ENCODE measurements at regions not wholly inside any gene's neighbourhood (a gene's known extent, or its start where the extent isn't known, plus 50 kb on each side); places are given as distances from the start of the nearest gene placed in this dataset.

DNA sequence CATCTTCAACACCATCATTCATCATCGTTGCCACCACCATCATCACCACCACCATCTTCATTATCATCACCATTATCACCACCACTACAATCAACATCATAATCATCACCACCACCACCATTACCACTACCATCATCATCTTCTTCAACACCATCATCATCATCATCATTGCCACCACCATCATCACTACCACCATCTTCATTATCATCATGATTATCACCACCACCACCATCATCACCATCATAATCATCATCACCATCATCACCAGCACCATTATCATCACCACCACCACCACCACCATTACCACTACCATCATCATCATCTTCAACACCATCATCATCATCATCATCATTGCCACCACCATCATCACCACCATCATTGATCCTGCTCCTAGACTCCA is 112.7 kb downstream of the OAT start:
- no peak overlapping the region for H3K27ac ChIP-seq (ENCODE audit: control insufficient read depth, insufficient read depth)
- RAD21 ChIA-PET (ENCODE audit: unreplicated experiment) = no interaction called here
- H3K4me2 ChIP-seq (ENCODE audit: control insufficient read depth, insufficient read depth) = no peak overlapping the region
- no peak for FAIRE-seq
- no peaks in the 10 kb centered on the region for H3K79me2 ChIP-seq (ENCODE audit: control insufficient read depth, insufficient read depth, low read length)
- WGBS (ENCODE audit: insufficient coverage, insufficient replicate concordance, low lambda C conversion rate, missing lambda C conversion rate) = 31% methylated on average over 1 of the region's 1 CpG
- no peaks in the 10 kb centered on the region for H3K27me3 ChIP-seq (replicated peaks in 1 of 2; ENCODE audit: control insufficient read depth in 2 of 2, insufficient read depth in 2 of 2, low read length in 1 of 2)
- no TSS peak for BruUV-seq (replicated peaks)
- ATAC-seq = no peak
- H3K9ac ChIP-seq (ENCODE audit: control insufficient read depth, insufficient read depth, low read length) = no peak overlapping the region
- no peak overlapping the region for H3K4me3 ChIP-seq
- H4K20me1 ChIP-seq (ENCODE audit: control insufficient read depth, insufficient read depth) = no peaks in the 10 kb centered on the region
- SMC1A ChIA-PET (ENCODE audit: uncharacterized antibody, unreplicated experiment) = no interaction called here
- intact Hi-C loops (cut with micrococcal nuclease; ENCODE audit: unreplicated experiment) (no loop called here), in situ Hi-C loops (cut with MboI) (no loop called here)
- POLR2A ChIA-PET = no interaction called here
- CTCF ChIA-PET = interaction anchor here (0.7 kb wide), 1 partner anchor 59 kb away, joined by 3 read pairs; no protein-coding TSS in a partner anchor
- no peaks in the 10 kb centered on the region for H3K4me1 ChIP-seq (ENCODE audit: control insufficient read depth, insufficient read depth, low read length)
- H3K9me3 ChIP-seq (replicated peaks; ENCODE audit: control insufficient read depth, insufficient read depth, low read length) = no peaks in the 10 kb centered on the region; the same call in 2 of the 3 replicates
- no peaks in the 10 kb centered on the region for H3K36me3 ChIP-seq (ENCODE audit: control insufficient read depth in 2 of 2, insufficient read depth in 2 of 2, low read length in 1 of 2)
- DNase-seq (ENCODE audit: low read depth, low spot score) = no peak
- no peak overlapping the region for H2AFZ ChIP-seq (ENCODE audit: control insufficient read depth, low read depth, low read length)
- TF ChIP-seq MTA3 (IDR thresholded peaks at IDR 0.05; ENCODE audit: borderline replicate concordance, low read length) (no peak), IRF4 (IDR thresholded peaks at IDR 0.05; ENCODE audit: low read depth, low read length) (no peak), CHD1 (IDR thresholded peaks at IDR 0.05; ENCODE audit: low read depth, low read length) (no peak), HDAC6 (IDR thresholded peaks at IDR 0.05; ENCODE audit: unreplicated experiment) (no peak), TCF12 (IDR thresholded peaks at IDR 0.05; ENCODE audit: low read depth, low read length) (no peak), EGR1 (IDR thresholded peaks at IDR 0.05; ENCODE audit: borderline replicate concordance in 1 of 2, low read depth in 2 of 2, low read length in 2 of 2) (no peak), RAD51 (IDR thresholded peaks at IDR 0.05) (no peak), PML (IDR thresholded peaks at IDR 0.05; ENCODE audit: low read length) (no peak), NR2C2 (IDR thresholded peaks at IDR 0.05; ENCODE audit: borderline replicate concordance, control insufficient read depth, insufficient read length, low read depth) (no peak), RCOR1 (conservative IDR thresholded peaks at IDR 0.05; ENCODE audit: low read depth, low read length) (no peak), SREBF2 (IDR thresholded peaks at IDR 0.05; ENCODE audit: low read length) (no peak), TAF1 (IDR thresholded peaks at IDR 0.05; ENCODE audit: borderline replicate concordance, low read depth, low read length) (no peak), TCF7 (IDR thresholded peaks at IDR 0.05; ENCODE audit: borderline replicate concordance) (no peak), CBFB (IDR thresholded peaks at IDR 0.05; ENCODE audit: low read depth) (no peak), NFYB (IDR thresholded peaks at IDR 0.05; ENCODE audit: insufficient read depth, low read depth, low read length) (no peak)
- TF ChIP-seq, protein P1, sequence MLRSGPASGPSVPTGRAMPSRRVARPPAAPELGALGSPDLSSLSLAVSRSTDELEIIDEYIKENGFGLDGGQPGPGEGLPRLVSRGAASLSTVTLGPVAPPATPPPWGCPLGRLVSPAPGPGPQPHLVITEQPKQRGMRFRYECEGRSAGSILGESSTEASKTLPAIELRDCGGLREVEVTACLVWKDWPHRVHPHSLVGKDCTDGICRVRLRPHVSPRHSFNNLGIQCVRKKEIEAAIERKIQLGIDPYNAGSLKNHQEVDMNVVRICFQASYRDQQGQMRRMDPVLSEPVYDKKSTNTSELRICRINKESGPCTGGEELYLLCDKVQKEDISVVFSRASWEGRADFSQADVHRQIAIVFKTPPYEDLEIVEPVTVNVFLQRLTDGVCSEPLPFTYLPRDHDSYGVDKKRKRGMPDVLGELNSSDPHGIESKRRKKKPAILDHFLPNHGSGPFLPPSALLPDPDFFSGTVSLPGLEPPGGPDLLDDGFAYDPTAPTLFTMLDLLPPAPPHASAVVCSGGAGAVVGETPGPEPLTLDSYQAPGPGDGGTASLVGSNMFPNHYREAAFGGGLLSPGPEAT (IDR thresholded peaks at IDR 0.05; ENCODE audit: low read depth) = no peak
- TF ChIP-seq, protein P2, sequence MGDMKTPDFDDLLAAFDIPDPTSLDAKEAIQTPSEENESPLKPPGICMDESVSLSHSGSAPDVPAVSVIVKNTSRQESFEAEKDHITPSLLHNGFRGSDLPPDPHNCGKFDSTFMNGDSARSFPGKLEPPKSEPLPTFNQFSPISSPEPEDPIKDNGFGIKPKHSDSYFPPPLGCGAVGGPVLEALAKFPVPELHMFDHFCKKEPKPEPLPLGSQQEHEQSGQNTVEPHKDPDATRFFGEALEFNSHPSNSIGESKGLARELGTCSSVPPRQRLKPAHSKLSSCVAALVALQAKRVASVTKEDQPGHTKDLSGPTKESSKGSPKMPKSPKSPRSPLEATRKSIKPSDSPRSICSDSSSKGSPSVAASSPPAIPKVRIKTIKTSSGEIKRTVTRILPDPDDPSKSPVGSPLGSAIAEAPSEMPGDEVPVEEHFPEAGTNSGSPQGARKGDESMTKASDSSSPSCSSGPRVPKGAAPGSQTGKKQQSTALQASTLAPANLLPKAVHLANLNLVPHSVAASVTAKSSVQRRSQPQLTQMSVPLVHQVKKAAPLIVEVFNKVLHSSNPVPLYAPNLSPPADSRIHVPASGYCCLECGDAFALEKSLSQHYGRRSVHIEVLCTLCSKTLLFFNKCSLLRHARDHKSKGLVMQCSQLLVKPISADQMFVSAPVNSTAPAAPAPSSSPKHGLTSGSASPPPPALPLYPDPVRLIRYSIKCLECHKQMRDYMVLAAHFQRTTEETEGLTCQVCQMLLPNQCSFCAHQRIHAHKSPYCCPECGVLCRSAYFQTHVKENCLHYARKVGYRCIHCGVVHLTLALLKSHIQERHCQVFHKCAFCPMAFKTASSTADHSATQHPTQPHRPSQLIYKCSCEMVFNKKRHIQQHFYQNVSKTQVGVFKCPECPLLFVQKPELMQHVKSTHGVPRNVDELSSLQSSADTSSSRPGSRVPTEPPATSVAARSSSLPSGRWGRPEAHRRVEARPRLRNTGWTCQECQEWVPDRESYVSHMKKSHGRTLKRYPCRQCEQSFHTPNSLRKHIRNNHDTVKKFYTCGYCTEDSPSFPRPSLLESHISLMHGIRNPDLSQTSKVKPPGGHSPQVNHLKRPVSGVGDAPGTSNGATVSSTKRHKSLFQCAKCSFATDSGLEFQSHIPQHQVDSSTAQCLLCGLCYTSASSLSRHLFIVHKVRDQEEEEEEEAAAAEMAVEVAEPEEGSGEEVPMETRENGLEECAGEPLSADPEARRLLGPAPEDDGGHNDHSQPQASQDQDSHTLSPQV (IDR thresholded peaks at IDR 0.05) = no peak
- TF ChIP-seq, protein P3, sequence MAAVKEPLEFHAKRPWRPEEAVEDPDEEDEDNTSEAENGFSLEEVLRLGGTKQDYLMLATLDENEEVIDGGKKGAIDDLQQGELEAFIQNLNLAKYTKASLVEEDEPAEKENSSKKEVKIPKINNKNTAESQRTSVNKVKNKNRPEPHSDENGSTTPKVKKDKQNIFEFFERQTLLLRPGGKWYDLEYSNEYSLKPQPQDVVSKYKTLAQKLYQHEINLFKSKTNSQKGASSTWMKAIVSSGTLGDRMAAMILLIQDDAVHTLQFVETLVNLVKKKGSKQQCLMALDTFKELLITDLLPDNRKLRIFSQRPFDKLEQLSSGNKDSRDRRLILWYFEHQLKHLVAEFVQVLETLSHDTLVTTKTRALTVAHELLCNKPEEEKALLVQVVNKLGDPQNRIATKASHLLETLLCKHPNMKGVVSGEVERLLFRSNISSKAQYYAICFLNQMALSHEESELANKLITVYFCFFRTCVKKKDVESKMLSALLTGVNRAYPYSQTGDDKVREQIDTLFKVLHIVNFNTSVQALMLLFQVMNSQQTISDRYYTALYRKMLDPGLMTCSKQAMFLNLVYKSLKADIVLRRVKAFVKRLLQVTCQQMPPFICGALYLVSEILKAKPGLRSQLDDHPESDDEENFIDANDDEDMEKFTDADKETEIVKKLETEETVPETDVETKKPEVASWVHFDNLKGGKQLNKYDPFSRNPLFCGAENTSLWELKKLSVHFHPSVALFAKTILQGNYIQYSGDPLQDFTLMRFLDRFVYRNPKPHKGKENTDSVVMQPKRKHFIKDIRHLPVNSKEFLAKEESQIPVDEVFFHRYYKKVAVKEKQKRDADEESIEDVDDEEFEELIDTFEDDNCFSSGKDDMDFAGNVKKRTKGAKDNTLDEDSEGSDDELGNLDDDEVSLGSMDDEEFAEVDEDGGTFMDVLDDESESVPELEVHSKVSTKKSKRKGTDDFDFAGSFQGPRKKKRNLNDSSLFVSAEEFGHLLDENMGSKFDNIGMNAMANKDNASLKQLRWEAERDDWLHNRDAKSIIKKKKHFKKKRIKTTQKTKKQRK (IDR thresholded peaks at IDR 0.05; ENCODE audit: low read depth, low read length) = no peak

Data from GM12878 (cell line).